Nephron progenitor cell (in vitro differentiated cells): ENCODE measurements at regions not wholly inside any gene's neighbourhood (a gene's known extent, or its start where the extent isn't known, plus 50 kb on each side); places are given as distances from the start of the nearest gene placed in this dataset.

ENCODE experiments used
- DNase-seq: peaks from one replicate; pipeline ENCODE4 v3.0.0; 2021
- H3K27ac Mint-ChIP-seq: 2 replicates; pipeline ENCODE4 v1.8.0; 2021; ENCODE audit warnings: mild to moderate bottlenecking, moderate library complexity, mixed read lengths
- H3K27me3 Mint-ChIP-seq: 2 replicates; pipeline ENCODE4 v1.8.0; 2021; ENCODE audit warnings: mild to moderate bottlenecking, low read depth, mixed read lengths; ENCODE audit not compliant: poor library complexity
- H3K36me3 Mint-ChIP-seq: 2 replicates; pipeline ENCODE4 v1.8.0; 2021; ENCODE audit warnings: low read depth, mixed read lengths
- H3K4me1 Mint-ChIP-seq: 2 replicates; pipeline ENCODE4 v1.8.0; 2021; ENCODE audit warnings: mixed read lengths
- H3K4me3 Mint-ChIP-seq: 2 replicates; pipeline ENCODE4 v1.8.0; 2021; ENCODE audit warnings: mild to moderate bottlenecking, moderate library complexity, mixed read lengths
- H3K9me3 Mint-ChIP-seq: 2 replicates; pipeline ENCODE4 v1.8.0; 2021; ENCODE audit warnings: mild to moderate bottlenecking, moderate library complexity, mixed read lengths
- TF ChIP-seq, protein P1 (sequence below): fragments of 200-600 bp; sonication (generic); IDR thresholded peaks from 2 replicates; pipeline ENCODE4 v1.5.0; 2021; ENCODE audit warnings: antibody characterized with exemption

DNA sequence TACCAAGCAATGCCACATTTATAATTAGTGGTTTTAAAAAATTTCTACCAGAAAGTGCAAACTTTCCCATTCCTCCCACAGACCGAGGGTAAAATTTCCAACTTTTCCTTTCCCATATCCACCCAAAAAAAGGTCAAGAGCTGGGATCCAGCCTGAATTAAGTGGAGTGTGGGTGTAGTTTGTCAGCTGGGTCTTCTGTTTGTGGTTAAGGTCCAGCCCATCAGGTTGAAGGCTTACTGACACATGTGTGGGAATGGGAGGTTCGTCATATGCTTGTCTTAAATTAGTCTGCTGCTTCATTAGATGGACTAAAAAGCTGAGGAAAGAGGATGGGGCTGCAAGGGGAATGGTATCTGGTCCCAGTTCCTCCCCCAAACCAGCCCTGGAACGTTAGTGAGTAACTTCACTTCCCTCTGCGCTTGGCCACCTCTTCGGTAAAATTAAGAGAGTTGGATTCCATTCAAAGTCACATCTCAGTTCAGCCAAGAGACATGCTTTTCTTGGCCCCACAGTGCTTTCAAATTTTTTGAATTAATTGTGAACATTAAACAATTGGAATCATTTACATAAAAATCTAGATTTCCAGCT lies 59.0 kb upstream of the PLCL2 start:
- Mint-ChIP-seq H3K4me3 (no peak overlapping the region), H3K27me3 (peaks cover 3% of the 10 kb centered on the region)
- TF ChIP-seq, protein P1, sequence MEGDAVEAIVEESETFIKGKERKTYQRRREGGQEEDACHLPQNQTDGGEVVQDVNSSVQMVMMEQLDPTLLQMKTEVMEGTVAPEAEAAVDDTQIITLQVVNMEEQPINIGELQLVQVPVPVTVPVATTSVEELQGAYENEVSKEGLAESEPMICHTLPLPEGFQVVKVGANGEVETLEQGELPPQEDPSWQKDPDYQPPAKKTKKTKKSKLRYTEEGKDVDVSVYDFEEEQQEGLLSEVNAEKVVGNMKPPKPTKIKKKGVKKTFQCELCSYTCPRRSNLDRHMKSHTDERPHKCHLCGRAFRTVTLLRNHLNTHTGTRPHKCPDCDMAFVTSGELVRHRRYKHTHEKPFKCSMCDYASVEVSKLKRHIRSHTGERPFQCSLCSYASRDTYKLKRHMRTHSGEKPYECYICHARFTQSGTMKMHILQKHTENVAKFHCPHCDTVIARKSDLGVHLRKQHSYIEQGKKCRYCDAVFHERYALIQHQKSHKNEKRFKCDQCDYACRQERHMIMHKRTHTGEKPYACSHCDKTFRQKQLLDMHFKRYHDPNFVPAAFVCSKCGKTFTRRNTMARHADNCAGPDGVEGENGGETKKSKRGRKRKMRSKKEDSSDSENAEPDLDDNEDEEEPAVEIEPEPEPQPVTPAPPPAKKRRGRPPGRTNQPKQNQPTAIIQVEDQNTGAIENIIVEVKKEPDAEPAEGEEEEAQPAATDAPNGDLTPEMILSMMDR: no peak

GRCh38 chr3:16828815-16829214 lies 55.9 kb upstream of the PLCL2 start:
- H3K4me1 Mint-ChIP-seq: no peaks in the 10 kb centered on the region
- TF ChIP-seq, protein P1: peak; percentile 37
- H3K9me3 Mint-ChIP-seq: no peaks in the 10 kb centered on the region
- no peaks in the 10 kb centered on the region for H3K36me3 Mint-ChIP-seq
- H3K4me3 Mint-ChIP-seq: no peak overlapping the region
- no peak overlapping the region for H3K27ac Mint-ChIP-seq
- H3K27me3 Mint-ChIP-seq: no peaks in the 10 kb centered on the region
- DNase-seq: peak; percentile 25

More for the DNA sequence above, 59.0 kb upstream of the PLCL2 start:
- no peaks in the 10 kb centered on the region for H3K9me3 Mint-ChIP-seq
- no peaks in the 10 kb centered on the region for H3K4me1 Mint-ChIP-seq
- H3K27ac Mint-ChIP-seq: no peak overlapping the region
- DNase-seq: no peak
- H3K36me3 Mint-ChIP-seq: no peaks in the 10 kb centered on the region

DNA sequence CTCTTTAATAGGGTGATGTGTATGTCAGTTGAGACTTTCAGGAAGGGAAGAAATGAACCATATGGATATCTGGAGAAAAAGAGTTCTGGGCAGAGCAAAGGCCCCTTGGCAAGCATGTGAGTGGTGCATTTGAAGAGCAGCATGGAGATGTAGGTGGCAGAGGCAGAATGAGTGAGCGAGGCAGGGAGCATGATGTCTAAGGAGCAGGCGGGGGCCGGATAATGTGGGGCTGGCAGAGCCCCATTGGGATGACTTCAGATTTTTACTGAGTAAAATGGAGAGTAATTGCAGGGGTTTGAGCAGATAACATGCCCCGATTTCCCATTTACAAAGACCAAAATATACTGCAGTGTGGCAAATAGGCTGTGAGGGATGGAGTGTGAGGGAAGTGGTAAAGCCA lies 52.9 kb upstream of the PLCL2 start:
- no peak for DNase-seq
- peaks cover 3% of the 10 kb centered on the region for H3K27me3 Mint-ChIP-seq
- H3K36me3 Mint-ChIP-seq: no peaks in the 10 kb centered on the region
- TF ChIP-seq, protein P1: no peak
- no peak overlapping the region for H3K4me3 Mint-ChIP-seq
- no peak overlapping the region for H3K27ac Mint-ChIP-seq
- H3K9me3 Mint-ChIP-seq: no peaks in the 10 kb centered on the region
- H3K4me1 Mint-ChIP-seq: no peaks in the 10 kb centered on the region

GRCh38 chr3:16834214-16834613 lies 50.5 kb upstream of the PLCL2 start:
- TF ChIP-seq, protein P1: no peak
- no peak for DNase-seq
- peaks cover 10% of the 10 kb centered on the region for H3K4me1 Mint-ChIP-seq
- H3K4me3 Mint-ChIP-seq: no peak overlapping the region
- no peaks in the 10 kb centered on the region for H3K36me3 Mint-ChIP-seq
- peaks cover 3% of the 10 kb centered on the region for H3K27me3 Mint-ChIP-seq
- no peaks in the 10 kb centered on the region for H3K9me3 Mint-ChIP-seq
- H3K27ac Mint-ChIP-seq: no peak overlapping the region

DNA sequence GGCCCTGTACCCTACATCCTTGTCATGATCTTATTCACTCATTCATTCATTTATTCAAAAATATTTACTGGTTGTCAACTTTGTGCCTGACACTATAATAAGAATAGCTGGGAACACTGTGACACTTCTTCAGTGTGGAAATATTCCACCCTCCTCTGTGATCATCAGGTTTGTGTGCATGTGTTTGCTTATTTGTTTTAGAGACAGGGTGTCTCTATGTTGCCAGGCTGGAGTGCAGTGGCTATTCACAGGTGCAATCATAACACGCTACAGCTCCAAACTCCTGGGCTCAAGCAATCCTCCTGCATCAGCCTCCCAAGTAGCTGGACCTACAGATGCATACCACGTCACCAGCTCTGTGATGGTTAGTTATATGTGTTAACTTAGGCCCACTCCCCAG lies 50.0 kb upstream of the PLCL2 start:
- peaks cover 10% of the 10 kb centered on the region for H3K4me1 Mint-ChIP-seq

More for the DNA sequence above, 50.0 kb upstream of the PLCL2 start:
- peaks cover 3% of the 10 kb centered on the region for H3K27me3 Mint-ChIP-seq
- H3K4me3 Mint-ChIP-seq: no peak overlapping the region
- H3K9me3 Mint-ChIP-seq: no peaks in the 10 kb centered on the region
- DNase-seq: no peak
- TF ChIP-seq, protein P1: no peak
- no peak overlapping the region for H3K27ac Mint-ChIP-seq
- no peaks in the 10 kb centered on the region for H3K36me3 Mint-ChIP-seq
